ENCODE measurements at regions not wholly inside any gene's neighbourhood (a gene's known extent, or its start where the extent isn't known, plus 50 kb on each side); places are given as distances from the start of the nearest gene placed in this dataset.

- H3K9me3 ChIP-seq (ENCODE audit: insufficient read depth, low read length), result no peaks in the 10 kb centered on the region
- no peaks in the 10 kb centered on the region for H3K36me3 ChIP-seq (ENCODE audit: insufficient read depth, insufficient read length, low read length)
- peaks cover 23% of the 10 kb centered on the region for H3K27me3 ChIP-seq (ENCODE audit: insufficient read depth, insufficient read length)
- no peak for TF ChIP-seq SUZ12 (IDR thresholded peaks at IDR 0.05; ENCODE audit: extremely low read depth, insufficient read depth, insufficient read length)
- TF ChIP-seq YY1 (IDR thresholded peaks at IDR 0.05; ENCODE audit: insufficient read depth, insufficient read length), result no peak
- TF ChIP-seq ZNF274 (IDR thresholded peaks at IDR 0.05; ENCODE audit: low read depth, low read length), result no peak
- DNase-seq (ENCODE audit: low read depth, low spot score), result no peak
- no peak overlapping the region for H3K9ac ChIP-seq (ENCODE audit: insufficient read length, low read depth)
- H3K4me1 ChIP-seq (ENCODE audit: insufficient read depth, insufficient read length), result peaks cover 2% of the 10 kb centered on the region
- H3K4me3 ChIP-seq (ENCODE audit: insufficient read length, low read depth), result no peak overlapping the region
Observed at GRCh38 chr16:86834451-86835035, 256.2 kb downstream of the FOXL1 start.

- Histone ChIP-seq H3K4me3 (ENCODE audit: insufficient read length, low read depth) (no peak overlapping the region), H3K36me3 (ENCODE audit: insufficient read depth, insufficient read length, low read length) (no peaks in the 10 kb centered on the region), H3K9me3 (ENCODE audit: insufficient read depth, low read length) (no peaks in the 10 kb centered on the region), H3K4me1 (ENCODE audit: insufficient read depth, insufficient read length) (peaks cover 2% of the 10 kb centered on the region), H3K27me3 (ENCODE audit: insufficient read depth, insufficient read length) (peaks cover 15% of the 10 kb centered on the region), H3K9ac (ENCODE audit: insufficient read length, low read depth) (no peak overlapping the region)
- TF ChIP-seq ZNF274 (IDR thresholded peaks at IDR 0.05; ENCODE audit: low read depth, low read length), result no peak
- no peak for TF ChIP-seq SUZ12 (IDR thresholded peaks at IDR 0.05; ENCODE audit: extremely low read depth, insufficient read depth, insufficient read length)
- no peak for TF ChIP-seq YY1 (IDR thresholded peaks at IDR 0.05; ENCODE audit: insufficient read depth, insufficient read length)
- no peak for DNase-seq (ENCODE audit: low read depth, low spot score)
Observed at GRCh38 chr16:86835982-86836381, 257.6 kb downstream of the FOXL1 start.

GRCh38 chr16:86836503-86837129 is 258.3 kb downstream of the FOXL1 start:
- peaks cover 15% of the 10 kb centered on the region for H3K27me3 ChIP-seq (ENCODE audit: insufficient read depth, insufficient read length)
- peaks cover 2% of the 10 kb centered on the region for H3K4me1 ChIP-seq (ENCODE audit: insufficient read depth, insufficient read length)
- H3K36me3 ChIP-seq (ENCODE audit: insufficient read depth, insufficient read length, low read length), result no peaks in the 10 kb centered on the region
- H3K9ac ChIP-seq (ENCODE audit: insufficient read length, low read depth), result no peak overlapping the region
- H3K9me3 ChIP-seq (ENCODE audit: insufficient read depth, low read length), result no peaks in the 10 kb centered on the region
- no peak for TF ChIP-seq SUZ12 (IDR thresholded peaks at IDR 0.05; ENCODE audit: extremely low read depth, insufficient read depth, insufficient read length)
- TF ChIP-seq ZNF274 (IDR thresholded peaks at IDR 0.05; ENCODE audit: low read depth, low read length), result no peak
- TF ChIP-seq YY1 (IDR thresholded peaks at IDR 0.05; ENCODE audit: insufficient read depth, insufficient read length), result no peak
- no peak for DNase-seq (ENCODE audit: low read depth, low spot score)
- no peak overlapping the region for H3K4me3 ChIP-seq (ENCODE audit: insufficient read length, low read depth)

DNA sequence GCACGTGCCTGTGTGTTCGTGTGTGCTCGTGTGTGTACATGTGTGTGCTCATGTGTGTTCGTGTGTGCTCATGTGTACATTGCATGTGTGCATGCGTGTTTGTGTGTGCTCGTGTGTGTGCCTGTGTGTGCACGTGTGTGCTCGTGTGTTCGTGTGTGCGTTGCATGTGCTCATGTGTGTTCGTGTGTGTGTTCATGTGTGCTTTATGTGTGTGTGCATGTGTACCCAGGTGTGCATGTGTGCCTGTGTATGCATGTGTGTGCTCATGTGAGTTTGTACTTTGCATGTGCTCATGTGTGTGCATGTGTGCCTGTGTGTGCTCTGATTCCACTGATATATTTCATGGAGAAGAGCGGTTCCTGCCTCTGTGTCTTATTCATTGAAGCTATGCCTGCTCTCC is 265.5 kb downstream of the FOXL1 start:
- Histone ChIP-seq H3K27me3 (ENCODE audit: insufficient read depth, insufficient read length) (peaks cover 6% of the 10 kb centered on the region), H3K36me3 (ENCODE audit: insufficient read depth, insufficient read length, low read length) (no peaks in the 10 kb centered on the region), H3K9me3 (ENCODE audit: insufficient read depth, low read length) (no peaks in the 10 kb centered on the region), H3K9ac (ENCODE audit: insufficient read length, low read depth) (no peak overlapping the region), H3K4me3 (ENCODE audit: insufficient read length, low read depth) (no peak overlapping the region), H3K4me1 (ENCODE audit: insufficient read depth, insufficient read length) (no peaks in the 10 kb centered on the region)
- TF ChIP-seq ZNF274 (IDR thresholded peaks at IDR 0.05; ENCODE audit: low read depth, low read length), result no peak
- TF ChIP-seq YY1 (IDR thresholded peaks at IDR 0.05; ENCODE audit: insufficient read depth, insufficient read length), result no peak
- no peak for TF ChIP-seq SUZ12 (IDR thresholded peaks at IDR 0.05; ENCODE audit: extremely low read depth, insufficient read depth, insufficient read length)
- DNase-seq (ENCODE audit: low read depth, low spot score), result no peak

DNA sequence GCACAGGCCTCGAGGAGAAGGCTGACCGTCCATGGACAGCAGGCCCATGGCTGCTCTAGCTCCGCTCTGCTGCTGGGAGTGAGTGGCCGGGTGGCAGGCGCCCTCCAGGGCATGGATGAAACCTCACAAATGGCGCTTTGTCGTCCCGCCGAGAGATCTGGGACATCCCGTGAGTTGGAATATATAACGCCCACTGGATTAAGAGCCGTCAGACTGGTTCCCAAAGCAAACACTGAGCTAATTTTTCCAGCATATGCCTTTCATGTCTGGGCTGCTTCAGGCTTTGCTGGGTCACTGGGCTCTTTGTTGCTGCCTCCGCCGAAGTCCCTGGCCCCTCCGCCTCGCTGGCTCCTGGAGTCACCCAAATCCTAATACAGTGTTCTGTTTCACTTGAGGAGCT is 266.3 kb downstream of the FOXL1 start:
- Histone ChIP-seq H3K36me3 (ENCODE audit: insufficient read depth, insufficient read length, low read length) (no peaks in the 10 kb centered on the region), H3K9ac (ENCODE audit: insufficient read length, low read depth) (no peak overlapping the region), H3K9me3 (ENCODE audit: insufficient read depth, low read length) (no peaks in the 10 kb centered on the region), H3K27me3 (ENCODE audit: insufficient read depth, insufficient read length) (peaks cover 6% of the 10 kb centered on the region), H3K4me3 (ENCODE audit: insufficient read length, low read depth) (no peak overlapping the region), H3K4me1 (ENCODE audit: insufficient read depth, insufficient read length) (peaks cover 2% of the 10 kb centered on the region)
- DNase-seq (ENCODE audit: low read depth, low spot score), result no peak
- TF ChIP-seq ZNF274 (IDR thresholded peaks at IDR 0.05; ENCODE audit: low read depth, low read length) (no peak), YY1 (IDR thresholded peaks at IDR 0.05; ENCODE audit: insufficient read depth, insufficient read length) (no peak), SUZ12 (IDR thresholded peaks at IDR 0.05; ENCODE audit: extremely low read depth, insufficient read depth, insufficient read length) (no peak)

DNA sequence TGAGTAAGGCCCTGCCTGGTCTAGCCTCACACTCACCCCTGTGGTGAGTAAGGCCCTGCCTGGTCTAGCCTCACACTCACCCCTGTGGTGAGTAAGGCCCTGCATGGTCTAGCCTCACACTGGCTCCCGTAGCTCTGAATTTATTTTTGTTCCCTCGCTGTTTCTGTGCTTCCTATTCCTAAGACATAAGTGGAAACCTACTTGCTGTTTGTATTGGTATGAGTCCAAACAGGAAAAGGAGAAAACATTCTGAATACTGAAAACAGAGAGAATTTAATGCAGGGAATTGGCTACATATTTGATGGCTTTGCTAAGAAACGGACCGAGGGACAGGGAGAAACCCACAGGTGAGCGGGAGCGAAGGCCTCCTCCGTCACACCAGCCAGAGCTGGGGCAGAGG is 267.8 kb downstream of the FOXL1 start:
- DNase-seq (ENCODE audit: low read depth, low spot score), result no peak
- H3K36me3 ChIP-seq (ENCODE audit: insufficient read depth, insufficient read length, low read length), result no peaks in the 10 kb centered on the region
- H3K4me3 ChIP-seq (ENCODE audit: insufficient read length, low read depth), result no peak overlapping the region
- H3K9me3 ChIP-seq (ENCODE audit: insufficient read depth, low read length), result no peaks in the 10 kb centered on the region
- TF ChIP-seq ZNF274 (IDR thresholded peaks at IDR 0.05; ENCODE audit: low read depth, low read length), result no peak
- no peak for TF ChIP-seq YY1 (IDR thresholded peaks at IDR 0.05; ENCODE audit: insufficient read depth, insufficient read length)
- no peak for TF ChIP-seq SUZ12 (IDR thresholded peaks at IDR 0.05; ENCODE audit: extremely low read depth, insufficient read depth, insufficient read length)
- peaks cover 6% of the 10 kb centered on the region for H3K27me3 ChIP-seq (ENCODE audit: insufficient read depth, insufficient read length)
- no peak overlapping the region for H3K9ac ChIP-seq (ENCODE audit: insufficient read length, low read depth)
- peaks cover 5% of the 10 kb centered on the region for H3K4me1 ChIP-seq (ENCODE audit: insufficient read depth, insufficient read length)

DNA sequence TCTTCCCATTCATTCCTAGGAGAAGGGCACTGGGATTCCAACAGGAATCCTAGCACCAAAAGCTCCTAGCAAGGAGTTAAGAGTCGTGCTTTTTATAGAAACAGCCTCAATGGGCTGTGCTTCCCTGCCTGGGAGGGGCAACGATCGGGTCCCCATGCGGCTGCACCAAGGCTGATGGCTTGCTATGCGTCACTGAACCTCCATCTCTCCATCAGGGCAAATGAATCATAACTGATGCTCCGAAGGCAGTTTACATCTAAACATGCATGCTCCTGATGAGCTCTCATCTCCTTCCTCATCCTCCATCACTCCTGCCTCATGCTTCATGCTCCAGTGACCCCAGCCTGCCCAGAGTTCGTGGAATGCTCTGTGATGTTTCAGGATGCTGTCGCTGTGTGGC is 270.5 kb downstream of the FOXL1 start:
- H3K4me1 ChIP-seq (ENCODE audit: insufficient read depth, insufficient read length), result peaks cover 5% of the 10 kb centered on the region
- DNase-seq (ENCODE audit: low read depth, low spot score), result no peak

More for the DNA sequence above, 270.5 kb downstream of the FOXL1 start:
- Histone ChIP-seq H3K27me3 (ENCODE audit: insufficient read depth, insufficient read length) (peaks cover 6% of the 10 kb centered on the region), H3K9ac (ENCODE audit: insufficient read length, low read depth) (no peak overlapping the region), H3K9me3 (ENCODE audit: insufficient read depth, low read length) (no peaks in the 10 kb centered on the region), H3K4me3 (ENCODE audit: insufficient read length, low read depth) (no peak overlapping the region), H3K36me3 (ENCODE audit: insufficient read depth, insufficient read length, low read length) (no peaks in the 10 kb centered on the region)
- no peak for TF ChIP-seq SUZ12 (IDR thresholded peaks at IDR 0.05; ENCODE audit: extremely low read depth, insufficient read depth, insufficient read length)
- no peak for TF ChIP-seq ZNF274 (IDR thresholded peaks at IDR 0.05; ENCODE audit: low read depth, low read length)
- TF ChIP-seq YY1 (IDR thresholded peaks at IDR 0.05; ENCODE audit: insufficient read depth, insufficient read length), result no peak
